Natural killer cell (primary cell): ENCODE measurements at regions not wholly inside any gene's neighbourhood (a gene's known extent, or its start where the extent isn't known, plus 50 kb on each side); places are given as distances from the start of the nearest gene placed in this dataset.

ENCODE experiments used
- ATAC-seq, 3 donors: fragments of 150-1000 bp in 2 of 3; fragments of 200-7000 bp in 1 of 3; cut with Tn5 transposase; 1 replicate in 1 of 3; 2 replicates in 2 of 3; pipeline ENCODE4 v1.10.0; 2021; ENCODE audit warnings: mild to moderate bottlenecking in 2 of 3, moderate library complexity in 2 of 3
- DNase-seq, 2 donors: peaks; one replicate each; pipeline versions ENCODE4 v3.0.0 to v3.0.0-alpha.2; 2013 to 2021; ENCODE audit warnings: mixed read lengths in 1 of 2
- H3K27ac ChIP-seq: one replicate; pipeline ENCODE4 v1.5.1; 2013; ENCODE audit warnings: mild to moderate bottlenecking, low read length
- H3K27me3 ChIP-seq: one replicate; pipeline ENCODE4 v1.6.1; 2013; ENCODE audit warnings: low read length; ENCODE audit not compliant: control insufficient read depth, insufficient read depth
- H3K36me3 ChIP-seq: one replicate; pipeline ENCODE4 v1.6.1; 2013; ENCODE audit warnings: low read length; ENCODE audit not compliant: control insufficient read depth, insufficient read depth
- H3K4me1 ChIP-seq: one replicate; pipeline ENCODE4 v1.6.1; 2013; ENCODE audit warnings: low read length; ENCODE audit not compliant: control insufficient read depth, insufficient read depth
- H3K4me3 ChIP-seq: one replicate; pipeline ENCODE4 v1.5.1; 2013; ENCODE audit warnings: low read length
- H3K9me3 ChIP-seq: one replicate; pipeline ENCODE4 v1.6.1; 2013; ENCODE audit warnings: low read length; ENCODE audit not compliant: control insufficient read depth, insufficient read depth
- H3K27ac Mint-ChIP-seq, 2 donors: one replicate each; pipeline ENCODE4 v1.8.0; 2022; ENCODE audit warnings: mild to moderate bottlenecking in 2 of 2, mixed read lengths in 2 of 2, moderate library complexity in 1 of 2
- H3K27me3 Mint-ChIP-seq, 2 donors: one replicate each; pipeline ENCODE4 v1.8.0; 2022; ENCODE audit warnings: low read depth in 2 of 2, mixed read lengths in 2 of 2
- H3K36me3 Mint-ChIP-seq: one replicate; pipeline ENCODE4 v1.8.0; 2022; ENCODE audit warnings: mixed read lengths
- H3K4me1 Mint-ChIP-seq, 2 donors: one replicate each; pipeline ENCODE4 v1.8.0; 2022; ENCODE audit warnings: mixed read lengths in 2 of 2
- H3K4me3 Mint-ChIP-seq: one replicate; pipeline ENCODE4 v1.8.0; 2022; ENCODE audit warnings: mild to moderate bottlenecking, moderate library complexity, mixed read lengths
- H3K9me3 Mint-ChIP-seq, 2 donors: one replicate each; pipeline ENCODE4 v1.8.0; 2022; ENCODE audit warnings: mixed read lengths in 2 of 2
- WGBS: methylation state at CpG from one replicate; pipeline ENCODE4 v1.1.7; 2013; ENCODE audit warnings: missing lambda C conversion rate; ENCODE audit not compliant: insufficient coverage; 5-methylcytosine and 5-hydroxymethylcytosine counted together
- intact Hi-C: fragments of 100-400 bp; cut with micrococcal nuclease; formaldehyde crosslinking; loops from one replicate; pipeline ENCODE4 v1.14.2; 2022
- TF ChIP-seq, protein P1 (sequence below): fragments of 200-600 bp; IDR thresholded peaks from one replicate; pipeline ENCODE4 v1.8.0; 2022; ENCODE audit warnings: antibody characterized with exemption

DNA sequence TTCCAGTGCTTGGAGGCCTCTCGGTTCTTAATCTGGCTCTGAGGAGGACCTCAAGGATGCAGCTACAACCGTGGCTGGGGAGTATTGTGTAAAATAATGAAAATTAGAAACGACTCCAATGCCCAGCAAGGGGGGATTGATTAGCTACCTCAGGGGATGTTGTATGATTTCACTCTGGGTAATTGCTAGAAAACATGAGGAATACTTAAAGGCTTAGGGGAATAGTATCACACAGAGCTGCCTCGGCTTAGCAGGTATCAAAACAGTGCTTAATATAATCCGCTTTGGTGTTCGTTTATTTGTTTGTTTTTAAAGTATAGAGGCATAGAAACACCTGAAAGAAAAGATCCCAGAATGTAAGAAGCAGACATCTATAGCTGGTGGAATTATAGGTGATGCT, 102.5 kb downstream of the INHBB start:
- TF ChIP-seq, protein P1, sequence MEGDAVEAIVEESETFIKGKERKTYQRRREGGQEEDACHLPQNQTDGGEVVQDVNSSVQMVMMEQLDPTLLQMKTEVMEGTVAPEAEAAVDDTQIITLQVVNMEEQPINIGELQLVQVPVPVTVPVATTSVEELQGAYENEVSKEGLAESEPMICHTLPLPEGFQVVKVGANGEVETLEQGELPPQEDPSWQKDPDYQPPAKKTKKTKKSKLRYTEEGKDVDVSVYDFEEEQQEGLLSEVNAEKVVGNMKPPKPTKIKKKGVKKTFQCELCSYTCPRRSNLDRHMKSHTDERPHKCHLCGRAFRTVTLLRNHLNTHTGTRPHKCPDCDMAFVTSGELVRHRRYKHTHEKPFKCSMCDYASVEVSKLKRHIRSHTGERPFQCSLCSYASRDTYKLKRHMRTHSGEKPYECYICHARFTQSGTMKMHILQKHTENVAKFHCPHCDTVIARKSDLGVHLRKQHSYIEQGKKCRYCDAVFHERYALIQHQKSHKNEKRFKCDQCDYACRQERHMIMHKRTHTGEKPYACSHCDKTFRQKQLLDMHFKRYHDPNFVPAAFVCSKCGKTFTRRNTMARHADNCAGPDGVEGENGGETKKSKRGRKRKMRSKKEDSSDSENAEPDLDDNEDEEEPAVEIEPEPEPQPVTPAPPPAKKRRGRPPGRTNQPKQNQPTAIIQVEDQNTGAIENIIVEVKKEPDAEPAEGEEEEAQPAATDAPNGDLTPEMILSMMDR: no peak
- ATAC-seq: no peak
- Mint-ChIP-seq H3K9me3 (no peaks in the 10 kb centered on the region), H3K27ac (no peak overlapping the region), H3K4me1 (no peaks in the 10 kb centered on the region), H3K27me3 (peaks cover 15 to 19% of the 10 kb centered on the region in 2 donors), H3K36me3 (no peaks in the 10 kb centered on the region), H3K4me3 (no peak overlapping the region)
- Histone ChIP-seq H3K36me3 (no peaks in the 10 kb centered on the region), H3K4me1 (no peaks in the 10 kb centered on the region), H3K4me3 (no peak overlapping the region), H3K27ac (no peak overlapping the region), H3K27me3 (no peaks in the 10 kb centered on the region), H3K9me3 (no peaks in the 10 kb centered on the region)
- 80% methylated on average over 6 of the region's 6 CpGs for WGBS
- intact Hi-C loops: no loop called here
- no peak for DNase-seq

DNA sequence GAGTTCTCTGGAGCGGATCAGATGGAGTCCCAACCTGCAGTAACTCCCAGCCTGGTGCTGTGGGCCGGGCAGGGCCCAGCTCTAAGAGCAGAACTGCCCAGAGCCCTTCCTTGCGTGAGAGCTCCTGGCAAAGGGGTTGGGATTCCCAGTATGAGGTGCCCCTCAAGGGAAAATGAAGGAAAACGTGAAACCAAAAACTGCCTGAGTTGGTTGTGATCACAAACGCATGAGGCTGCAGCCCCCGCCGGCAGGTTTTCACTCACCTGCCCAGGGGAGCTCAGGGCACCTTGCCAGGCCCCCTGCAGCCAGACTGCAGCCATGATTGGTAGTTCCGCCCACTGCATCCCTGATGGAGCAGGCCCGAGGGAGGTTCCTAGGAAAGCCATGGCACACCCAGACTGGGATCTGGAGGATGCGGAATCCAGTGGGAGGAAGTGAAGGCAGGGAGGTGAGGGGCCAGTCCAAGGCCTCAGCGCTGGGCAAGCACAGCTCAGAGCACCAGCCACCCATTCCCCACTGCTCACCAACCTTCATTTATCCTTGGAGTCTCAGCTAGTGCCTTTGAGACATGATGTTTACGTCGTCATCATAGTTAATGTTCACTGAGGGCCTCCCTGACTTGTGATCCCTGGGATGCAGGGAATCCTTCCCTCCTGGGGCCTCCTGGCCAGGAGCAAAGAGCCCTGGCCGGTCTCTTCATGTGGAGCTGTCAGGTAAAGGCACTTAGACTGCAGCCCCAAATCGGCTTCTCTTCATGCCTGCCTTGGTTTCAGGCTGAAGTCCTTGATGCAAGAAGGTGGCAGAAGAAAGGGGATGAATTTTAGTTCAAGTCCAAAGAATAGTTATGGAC, 103.2 kb downstream of the INHBB start:
- no peaks in the 10 kb centered on the region for H3K4me1 Mint-ChIP-seq
- 84% methylated on average over 15 of the region's 15 CpGs for WGBS

DNA sequence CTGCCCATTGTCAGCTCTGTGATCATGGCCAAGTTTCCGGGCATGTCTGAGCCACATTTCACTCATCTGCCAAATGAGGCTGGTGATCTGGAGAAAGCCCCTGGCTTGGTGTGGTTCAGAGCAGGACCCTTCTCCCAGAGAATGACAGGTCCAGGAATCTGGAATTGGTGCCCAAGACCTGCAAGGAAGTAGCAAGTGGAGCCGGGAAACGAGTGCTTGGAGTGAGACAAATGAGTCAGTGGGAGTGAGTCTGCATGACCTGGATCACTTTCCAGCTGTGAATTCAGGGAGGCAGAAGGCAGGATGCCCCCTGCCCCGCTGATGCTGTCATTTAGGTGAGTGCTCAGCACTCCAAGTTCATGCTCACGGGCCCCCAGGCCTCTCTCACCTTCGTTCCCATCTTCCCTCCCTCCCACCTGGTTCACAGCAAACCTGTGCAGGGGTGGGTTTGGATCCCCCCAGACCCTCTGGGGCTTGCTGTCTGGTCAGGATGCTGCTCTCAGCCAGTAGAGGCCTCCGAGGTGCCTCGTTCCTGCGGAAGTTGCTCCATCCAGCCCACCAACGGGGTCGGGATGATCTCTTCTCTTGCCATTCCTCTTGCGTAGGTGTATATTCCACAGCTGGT, 104.4 kb downstream of the INHBB start:
- TF ChIP-seq, protein P1: no peak
- no peak overlapping the region for H3K4me3 Mint-ChIP-seq
- Histone ChIP-seq H3K27ac (no peak overlapping the region), H3K9me3 (no peaks in the 10 kb centered on the region), H3K4me3 (no peak overlapping the region), H3K27me3 (no peaks in the 10 kb centered on the region), H3K4me1 (no peaks in the 10 kb centered on the region), H3K36me3 (no peaks in the 10 kb centered on the region)
- DNase-seq (no peak), ATAC-seq (no peak)
- WGBS: 86% methylated on average over 12 of the region's 12 CpGs
- no peaks in the 10 kb centered on the region for H3K36me3 Mint-ChIP-seq
- H3K9me3 Mint-ChIP-seq: no peaks in the 10 kb centered on the region
- intact Hi-C loops: no loop called here
- H3K27me3 Mint-ChIP-seq: peaks cover 8 to 10% of the 10 kb centered on the region in 2 donors
- no peak overlapping the region for H3K27ac Mint-ChIP-seq
- H3K4me1 Mint-ChIP-seq: no peaks in the 10 kb centered on the region

More for the DNA sequence above, 103.2 kb downstream of the INHBB start:
- no peaks in the 10 kb centered on the region for H3K27me3 ChIP-seq
- no peak overlapping the region for H3K4me3 ChIP-seq
- no peaks in the 10 kb centered on the region for H3K36me3 ChIP-seq
- H3K4me3 Mint-ChIP-seq: no peak overlapping the region
- ATAC-seq: no peak
- H3K4me1 ChIP-seq: no peaks in the 10 kb centered on the region
- peaks cover 8 to 13% of the 10 kb centered on the region in 2 donors for H3K27me3 Mint-ChIP-seq
- no peak for DNase-seq
- H3K36me3 Mint-ChIP-seq: no peaks in the 10 kb centered on the region
- H3K9me3 Mint-ChIP-seq: no peaks in the 10 kb centered on the region
- TF ChIP-seq, protein P1: no peak
- no peak overlapping the region for H3K27ac ChIP-seq
- no peak overlapping the region for H3K27ac Mint-ChIP-seq
- H3K9me3 ChIP-seq: no peaks in the 10 kb centered on the region
- intact Hi-C loops: no loop called here
